ENCODE measurements at regions not wholly inside any gene's neighbourhood (a gene's known extent, or its start where the extent isn't known, plus 50 kb on each side); places are given as distances from the start of the nearest gene placed in this dataset.

DNA sequence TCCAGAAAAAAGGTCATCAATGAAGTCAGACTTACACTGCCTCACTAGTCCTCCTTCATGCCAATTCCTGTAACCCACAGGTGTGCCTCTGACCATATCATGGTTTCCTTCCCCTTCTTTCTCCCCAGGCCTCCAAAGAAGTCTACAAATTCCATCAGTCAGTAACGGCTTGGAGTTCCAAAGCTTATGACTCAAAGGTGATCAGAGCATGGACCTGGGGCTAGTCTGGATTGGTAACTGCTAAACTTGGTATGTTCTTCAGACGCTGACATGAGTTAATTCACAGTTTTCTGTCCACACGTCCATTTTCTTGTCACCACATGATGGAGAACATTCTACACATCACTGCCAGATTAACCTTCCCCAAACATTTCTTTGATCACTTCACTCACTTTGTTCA is 560.4 kb downstream of the ETNK1 start:
- TF ChIP-seq, protein P1, sequence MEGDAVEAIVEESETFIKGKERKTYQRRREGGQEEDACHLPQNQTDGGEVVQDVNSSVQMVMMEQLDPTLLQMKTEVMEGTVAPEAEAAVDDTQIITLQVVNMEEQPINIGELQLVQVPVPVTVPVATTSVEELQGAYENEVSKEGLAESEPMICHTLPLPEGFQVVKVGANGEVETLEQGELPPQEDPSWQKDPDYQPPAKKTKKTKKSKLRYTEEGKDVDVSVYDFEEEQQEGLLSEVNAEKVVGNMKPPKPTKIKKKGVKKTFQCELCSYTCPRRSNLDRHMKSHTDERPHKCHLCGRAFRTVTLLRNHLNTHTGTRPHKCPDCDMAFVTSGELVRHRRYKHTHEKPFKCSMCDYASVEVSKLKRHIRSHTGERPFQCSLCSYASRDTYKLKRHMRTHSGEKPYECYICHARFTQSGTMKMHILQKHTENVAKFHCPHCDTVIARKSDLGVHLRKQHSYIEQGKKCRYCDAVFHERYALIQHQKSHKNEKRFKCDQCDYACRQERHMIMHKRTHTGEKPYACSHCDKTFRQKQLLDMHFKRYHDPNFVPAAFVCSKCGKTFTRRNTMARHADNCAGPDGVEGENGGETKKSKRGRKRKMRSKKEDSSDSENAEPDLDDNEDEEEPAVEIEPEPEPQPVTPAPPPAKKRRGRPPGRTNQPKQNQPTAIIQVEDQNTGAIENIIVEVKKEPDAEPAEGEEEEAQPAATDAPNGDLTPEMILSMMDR (optimal IDR thresholded peaks at IDR 0.05 in 1 of 3, IDR thresholded peaks at IDR 0.05 in 1 of 3, conservative IDR thresholded peaks at IDR 0.05 in 1 of 3; ENCODE audit: extremely low read depth in 1 of 3, insufficient read depth in 2 of 3, low read length in 3 of 3): no peak
- no peak for TF ChIP-seq EZH2 (IDR thresholded peaks at IDR 0.05; ENCODE audit: low read length)

All from keratinocyte (primary cell).